Glomerular endothelial cell (primary cell): ENCODE measurements at regions not wholly inside any gene's neighbourhood (a gene's known extent, or its start where the extent isn't known, plus 50 kb on each side); places are given as distances from the start of the nearest gene placed in this dataset.
"Not testable (repeated sequence)": the region's sequence is repeated elsewhere in the genome, so short reads cannot be mapped to it uniquely, and the experiment has no call there.

Source experiments
- DNase-seq: peaks from one replicate; pipeline ENCODE4 v3.0.0-alpha.2; 2011; ENCODE audit warnings: low read depth, low spot score; ENCODE audit errors: extremely low read depth

DNA sequence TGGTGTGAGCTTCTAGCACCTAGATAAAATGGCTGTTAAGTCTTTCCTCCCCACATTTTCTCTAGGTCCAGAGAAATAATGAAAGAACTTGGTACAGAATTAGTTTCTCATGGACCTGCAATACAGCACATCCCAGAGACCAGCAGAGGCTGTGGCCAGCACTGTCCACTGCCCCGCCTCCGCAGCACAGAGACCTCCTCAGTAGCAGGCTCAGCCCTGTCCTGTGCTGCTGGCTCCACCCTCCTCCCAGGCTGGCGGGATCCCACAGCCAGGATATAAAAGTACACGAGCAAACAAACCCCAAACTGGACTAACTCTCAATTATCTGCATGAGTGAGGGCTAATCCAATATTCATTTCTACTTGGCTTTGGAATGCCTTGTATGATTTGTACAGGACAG is 401.5 kb downstream of the RPS6KC1 start:
- DNase-seq = no peak

DNA sequence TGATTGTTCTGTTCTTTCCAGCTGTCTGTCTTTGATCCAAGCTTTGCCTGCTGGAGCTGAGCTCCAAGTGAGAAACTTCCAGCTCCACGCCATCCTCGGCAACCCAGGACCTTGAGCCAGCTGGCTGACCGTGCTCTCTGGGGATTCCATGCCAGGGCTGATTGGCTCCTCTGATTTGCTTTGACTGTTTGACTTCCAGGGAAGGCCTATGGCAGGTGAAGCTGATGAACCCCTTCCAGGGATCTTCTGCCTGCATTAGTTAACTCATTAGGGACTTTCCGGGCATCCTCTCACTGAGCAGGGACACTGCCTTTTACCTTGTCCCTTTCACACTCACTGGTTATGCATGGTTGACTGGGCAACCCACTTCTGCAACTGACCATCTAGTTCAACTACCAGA is 406.1 kb downstream of the RPS6KC1 start:
- no peak for DNase-seq

GRCh38 chr1:213457733-213458132 is 406.7 kb downstream of the RPS6KC1 start:
- no peak for DNase-seq

DNA sequence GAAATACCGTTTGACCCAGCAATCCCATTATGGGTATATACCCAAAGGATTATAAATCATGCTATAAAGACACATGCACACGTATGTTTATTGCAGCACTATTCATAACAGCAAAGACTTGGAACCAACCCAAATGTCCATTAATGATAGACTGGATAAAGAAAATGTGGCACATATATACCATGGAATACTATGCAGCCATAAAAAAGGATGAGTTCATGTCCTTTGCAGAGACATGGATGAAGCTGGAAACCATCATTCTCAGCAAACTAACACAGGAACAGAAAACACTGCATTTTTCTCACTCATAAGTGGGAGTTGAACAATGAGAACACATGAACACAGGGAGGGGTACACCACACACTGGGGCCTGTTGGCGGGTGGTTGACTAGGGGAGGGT is 411.3 kb downstream of the RPS6KC1 start:
- DNase-seq = not testable (repeated sequence)

GRCh38 chr1:213464786-213465460 is 413.9 kb downstream of the RPS6KC1 start:
- no peak for DNase-seq

GRCh38 chr1:213466541-213466940 is 415.5 kb downstream of the RPS6KC1 start:
- no peak for DNase-seq

DNA sequence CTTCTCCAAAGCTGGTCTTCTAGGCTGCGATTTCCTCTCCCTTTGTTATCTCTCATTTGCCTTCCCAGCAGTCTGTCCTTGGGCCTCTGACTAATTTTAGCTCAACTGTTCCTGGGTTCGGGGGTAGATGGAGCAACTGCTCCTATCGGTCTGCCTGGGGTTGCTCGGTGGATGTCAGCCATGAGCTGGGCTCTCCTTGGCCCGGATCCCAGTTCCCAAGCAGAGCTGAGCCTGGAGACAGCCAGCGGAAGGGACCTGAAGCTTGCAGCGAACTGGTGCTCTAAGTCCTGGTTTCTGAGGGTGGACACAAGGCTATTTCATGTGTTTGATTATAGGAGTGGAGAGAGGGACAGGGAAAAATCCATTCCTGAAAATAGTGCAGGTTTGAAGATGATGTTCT is 423.0 kb downstream of the RPS6KC1 start:
- no peak for DNase-seq

DNA sequence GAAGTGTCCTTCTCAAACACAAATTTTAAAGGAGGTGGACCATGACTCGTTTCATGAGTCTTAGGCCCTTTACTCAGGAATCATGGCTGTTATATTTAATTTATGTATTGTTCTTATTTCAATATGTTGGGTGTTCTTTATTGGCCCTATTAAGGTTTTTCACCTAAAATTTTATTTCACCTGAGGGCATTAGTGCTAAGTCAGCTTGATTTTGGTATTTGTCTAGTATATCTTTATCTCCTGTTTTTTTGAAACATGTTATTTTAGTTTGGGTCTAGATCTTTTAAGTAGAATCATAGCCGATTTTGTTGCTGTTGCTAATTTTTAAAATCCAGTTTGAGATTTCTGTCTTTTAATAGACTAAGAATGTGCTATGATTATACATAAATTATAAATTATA is 430.4 kb downstream of the RPS6KC1 start:
- no peak for DNase-seq

GRCh38 chr1:213484333-213484732 is 433.3 kb downstream of the RPS6KC1 start:
- no peak for DNase-seq

DNA sequence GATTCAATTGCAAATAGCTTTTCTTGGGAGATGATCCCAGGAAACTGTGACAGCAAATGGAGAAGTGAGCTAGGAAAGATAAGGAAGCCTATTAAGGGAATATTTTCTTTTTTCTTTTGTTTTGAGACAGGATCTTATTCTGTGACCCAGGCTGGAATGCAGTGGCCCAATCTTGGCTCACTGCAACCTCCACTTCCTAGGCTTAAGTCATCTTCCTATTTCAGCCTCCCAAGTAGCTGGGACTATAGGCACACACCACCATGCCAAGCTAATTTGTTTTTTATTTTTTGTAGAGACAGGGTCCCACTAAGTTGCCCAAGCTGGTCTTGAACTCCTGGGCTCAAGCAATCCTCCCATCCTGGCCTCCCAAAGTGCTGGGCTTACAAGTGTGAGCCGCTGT is 433.7 kb downstream of the RPS6KC1 start:
- DNase-seq = no peak

GRCh38 chr1:213486488-213486887 is 435.4 kb downstream of the RPS6KC1 start:
- DNase-seq = no peak

DNA sequence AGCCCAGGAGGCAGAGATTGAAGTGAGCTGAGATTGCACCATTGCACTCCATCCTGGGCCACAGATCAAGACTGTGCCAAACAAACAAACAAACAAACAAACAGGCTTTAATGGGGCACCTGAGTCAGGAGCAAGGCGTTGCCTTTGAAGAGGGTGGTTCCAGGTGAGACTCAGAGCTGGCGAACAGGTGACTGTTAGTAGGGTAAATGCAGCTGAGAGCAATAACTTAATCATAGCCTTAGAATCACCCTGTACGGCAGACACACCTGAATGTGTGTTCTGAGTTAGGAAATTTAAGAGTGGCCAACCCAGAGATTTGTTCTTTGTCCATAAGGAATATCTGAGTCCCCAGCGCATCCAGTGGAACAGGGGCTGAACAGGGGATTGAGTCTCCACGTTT is 440.4 kb downstream of the RPS6KC1 start:
- DNase-seq = no peak

- DNase-seq = no peak
Measured at GRCh38 chr1:213492161-213493041, 441.4 kb downstream of the RPS6KC1 start.

DNA sequence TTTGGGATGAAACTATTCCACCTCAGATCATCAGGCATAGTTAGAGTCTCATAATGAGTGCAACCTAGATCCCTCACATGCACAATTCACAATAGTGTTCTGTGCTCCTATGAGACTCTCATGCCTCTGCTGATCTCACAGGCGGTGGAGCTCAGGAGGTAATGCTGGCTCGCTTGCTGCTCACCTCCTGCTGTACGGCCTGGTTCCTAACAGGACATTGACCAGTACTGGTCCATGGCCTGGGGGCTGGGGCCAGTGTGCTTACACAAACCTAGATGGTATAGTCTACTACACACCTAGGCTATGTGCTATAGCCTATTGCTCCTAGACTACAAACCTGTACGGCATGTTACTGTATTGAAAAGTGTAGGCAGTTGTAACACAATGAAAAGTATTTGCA is 448.4 kb downstream of the RPS6KC1 start:
- no peak for DNase-seq

DNA sequence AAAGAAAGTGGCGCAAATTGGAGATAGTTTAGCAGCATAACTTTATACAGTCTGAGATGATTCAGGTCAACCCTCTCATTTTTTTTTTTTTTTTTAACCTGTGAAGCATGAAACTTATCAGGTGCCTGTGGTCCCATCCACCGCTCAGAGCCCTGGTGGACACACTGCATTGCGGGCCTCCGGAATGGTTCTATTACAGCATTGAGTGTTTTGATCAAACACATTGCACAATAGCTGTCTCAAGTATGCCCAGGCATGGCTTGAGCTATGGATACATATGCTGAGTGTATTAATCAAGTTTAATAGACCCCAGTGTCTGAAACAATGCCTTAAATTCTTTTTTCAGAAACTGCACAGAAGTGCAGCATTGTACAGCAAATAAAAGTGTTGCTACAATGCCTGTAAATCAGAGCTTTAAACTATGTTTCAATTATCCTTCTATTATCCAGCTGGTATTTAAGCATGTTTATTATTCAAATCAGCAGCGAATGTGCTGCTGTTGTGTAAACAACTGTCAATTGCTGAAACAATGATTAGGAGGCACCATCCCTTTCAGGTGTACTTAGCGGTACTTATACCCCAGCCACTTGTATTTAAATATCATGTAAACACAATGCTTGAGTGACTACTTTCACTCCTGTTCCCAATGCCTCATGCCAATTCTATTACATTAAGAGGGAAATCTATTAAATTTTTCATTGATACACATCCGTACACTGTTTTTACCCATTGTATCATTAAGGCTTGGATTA is 456.6 kb downstream of the RPS6KC1 start:
- no peak for DNase-seq

GRCh38 chr1:213511173-213511572 is 460.1 kb downstream of the RPS6KC1 start:
- no peak for DNase-seq

GRCh38 chr1:213512316-213512715 is 461.3 kb downstream of the RPS6KC1 start:
- no peak for DNase-seq

- no peak for DNase-seq
Measured at GRCh38 chr1:213513006-213513405, 462.0 kb downstream of the RPS6KC1 start.

- DNase-seq = not testable (repeated sequence)
Measured at GRCh38 chr1:213514408-213515179, 463.6 kb downstream of the RPS6KC1 start.

GRCh38 chr1:213519098-213519497 is 468.1 kb downstream of the RPS6KC1 start:
- DNase-seq = no peak

GRCh38 chr1:213521206-213521605 is 466.6 kb upstream of the PROX1 start:
- DNase-seq = no peak
